ENCODE measurements at regions not wholly inside any gene's neighbourhood (a gene's known extent, or its start where the extent isn't known, plus 50 kb on each side); places are given as distances from the start of the nearest gene placed in this dataset.
"Not testable (repeated sequence)": the region's sequence is repeated elsewhere in the genome, so short reads cannot be mapped to it uniquely, and the experiment has no call there.

DNA sequence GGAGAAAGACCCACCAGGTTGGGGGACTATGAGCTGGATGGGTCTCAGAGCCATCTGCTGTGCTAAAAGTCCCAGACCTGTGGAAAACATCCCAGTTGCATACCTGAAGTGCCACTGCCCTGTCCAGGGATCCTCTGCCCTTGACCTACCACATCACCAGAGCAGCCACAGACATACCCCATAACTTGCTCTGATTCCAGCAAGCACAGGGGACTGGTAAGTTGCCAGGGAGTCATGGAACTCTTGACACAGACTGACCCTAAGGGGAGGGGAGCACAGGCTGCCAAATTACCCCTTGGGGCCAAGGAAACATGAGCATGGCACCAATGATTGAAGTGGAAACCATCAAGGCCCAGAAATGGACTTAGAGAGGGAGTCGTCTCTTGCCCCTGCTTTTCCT, 1335.1 kb upstream of the ALCAM start:
- no peaks in the 10 kb centered on the region for H3K9me3 ChIP-seq (ENCODE audit: low read depth)

DNA sequence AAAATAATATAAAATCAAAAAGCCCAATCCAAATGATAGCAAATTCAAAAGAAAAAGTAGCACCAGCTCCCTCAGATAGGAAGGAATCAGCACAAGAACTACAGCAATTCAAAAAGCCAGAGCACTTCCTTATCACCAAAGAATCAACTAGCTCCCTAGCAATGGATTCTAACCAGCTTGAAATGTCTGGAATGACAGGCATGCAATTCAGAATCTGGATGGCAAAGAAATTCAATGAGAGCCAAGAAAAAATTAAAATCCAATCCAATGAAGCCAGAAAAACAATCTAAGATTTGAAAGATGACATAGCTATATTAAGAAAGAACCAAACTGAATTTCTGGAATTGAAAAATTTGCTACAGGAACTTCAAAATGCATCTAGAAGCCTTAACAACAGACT, 1334.4 kb upstream of the ALCAM start:
- Histone ChIP-seq H3K4me3 (no peak overlapping the region), H3K27ac (no peak overlapping the region), H3K36me3 (replicated peaks; ENCODE audit: insufficient read depth, low read depth) (no peaks in the 10 kb centered on the region), H3K27me3 (no peaks in the 10 kb centered on the region), H2AFZ (no peak overlapping the region), H3K4me2 (no peak overlapping the region), H3K9me2 (replicated peaks; ENCODE audit: insufficient read depth) (no peaks in the 10 kb centered on the region), H3K9me3 (ENCODE audit: low read depth) (no peaks in the 10 kb centered on the region), H3K79me2 (no peaks in the 10 kb centered on the region), H3K4me1 (ENCODE audit: insufficient read depth) (no peaks in the 10 kb centered on the region), H4K20me1 (ENCODE audit: insufficient read depth, poor library complexity, severe bottlenecking) (no peaks in the 10 kb centered on the region)
- no peak for DNase-seq (ENCODE audit: low spot score)
- TF ChIP-seq EZH2 (IDR thresholded peaks at IDR 0.05; ENCODE audit: borderline replicate concordance) (no peak), EZH2phosphoT487 (IDR thresholded peaks at IDR 0.05; ENCODE audit: low read depth, severe bottlenecking, unreplicated experiment) (no peak)
- TF ChIP-seq, protein P1, sequence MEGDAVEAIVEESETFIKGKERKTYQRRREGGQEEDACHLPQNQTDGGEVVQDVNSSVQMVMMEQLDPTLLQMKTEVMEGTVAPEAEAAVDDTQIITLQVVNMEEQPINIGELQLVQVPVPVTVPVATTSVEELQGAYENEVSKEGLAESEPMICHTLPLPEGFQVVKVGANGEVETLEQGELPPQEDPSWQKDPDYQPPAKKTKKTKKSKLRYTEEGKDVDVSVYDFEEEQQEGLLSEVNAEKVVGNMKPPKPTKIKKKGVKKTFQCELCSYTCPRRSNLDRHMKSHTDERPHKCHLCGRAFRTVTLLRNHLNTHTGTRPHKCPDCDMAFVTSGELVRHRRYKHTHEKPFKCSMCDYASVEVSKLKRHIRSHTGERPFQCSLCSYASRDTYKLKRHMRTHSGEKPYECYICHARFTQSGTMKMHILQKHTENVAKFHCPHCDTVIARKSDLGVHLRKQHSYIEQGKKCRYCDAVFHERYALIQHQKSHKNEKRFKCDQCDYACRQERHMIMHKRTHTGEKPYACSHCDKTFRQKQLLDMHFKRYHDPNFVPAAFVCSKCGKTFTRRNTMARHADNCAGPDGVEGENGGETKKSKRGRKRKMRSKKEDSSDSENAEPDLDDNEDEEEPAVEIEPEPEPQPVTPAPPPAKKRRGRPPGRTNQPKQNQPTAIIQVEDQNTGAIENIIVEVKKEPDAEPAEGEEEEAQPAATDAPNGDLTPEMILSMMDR (IDR thresholded peaks at IDR 0.05; ENCODE audit: poor library complexity) = no peak

More for the DNA sequence above, 1335.1 kb upstream of the ALCAM start:
- H3K36me3 ChIP-seq (replicated peaks; ENCODE audit: insufficient read depth, low read depth) = no peaks in the 10 kb centered on the region
- no peaks in the 10 kb centered on the region for H3K27me3 ChIP-seq
- H2AFZ ChIP-seq = no peak overlapping the region
- no peaks in the 10 kb centered on the region for H3K4me1 ChIP-seq (ENCODE audit: insufficient read depth)
- TF ChIP-seq, protein P1 (IDR thresholded peaks at IDR 0.05; ENCODE audit: poor library complexity) = no peak
- TF ChIP-seq EZH2 (IDR thresholded peaks at IDR 0.05; ENCODE audit: borderline replicate concordance) (no peak), EZH2phosphoT487 (IDR thresholded peaks at IDR 0.05; ENCODE audit: low read depth, severe bottlenecking, unreplicated experiment) (no peak)
- WGBS (ENCODE audit: low lambda C conversion rate, missing lambda C conversion rate) = 82% methylated on average over 1 of the region's 1 CpG
- H3K4me2 ChIP-seq = no peak overlapping the region
- H4K20me1 ChIP-seq (ENCODE audit: insufficient read depth, poor library complexity, severe bottlenecking) = no peaks in the 10 kb centered on the region
- H3K4me3 ChIP-seq = no peak overlapping the region
- no peaks in the 10 kb centered on the region for H3K79me2 ChIP-seq
- H3K27ac ChIP-seq = no peak overlapping the region
- DNase-seq (ENCODE audit: low spot score) = no peak
- no peaks in the 10 kb centered on the region for H3K9me2 ChIP-seq (replicated peaks; ENCODE audit: insufficient read depth)

DNA sequence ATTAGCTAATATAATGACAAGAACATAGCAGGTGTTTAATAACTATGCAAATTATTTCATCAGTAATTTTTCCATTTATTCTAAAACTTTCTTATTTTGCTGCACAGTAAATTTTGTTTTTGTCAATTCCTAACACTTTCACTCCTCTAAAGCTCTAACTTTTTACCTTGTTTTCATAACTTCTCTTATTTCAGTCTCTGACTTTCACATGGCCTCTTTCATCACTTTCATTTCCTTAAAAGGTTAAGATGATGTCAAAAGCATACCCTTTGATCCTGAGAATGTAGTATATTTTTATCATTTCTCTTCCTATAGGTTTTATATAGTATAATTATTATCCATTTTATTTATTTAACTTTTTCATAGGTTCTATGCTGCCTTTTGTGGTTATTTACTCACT, 1325.8 kb upstream of the ALCAM start:
- H3K4me1 ChIP-seq (ENCODE audit: insufficient read depth) = no peaks in the 10 kb centered on the region
- no peak for DNase-seq (ENCODE audit: low spot score)
- no peak overlapping the region for H3K4me3 ChIP-seq
- no peaks in the 10 kb centered on the region for H3K27me3 ChIP-seq
- no peaks in the 10 kb centered on the region for H3K9me3 ChIP-seq (ENCODE audit: low read depth)
- H2AFZ ChIP-seq = no peak overlapping the region
- TF ChIP-seq, protein P1 (IDR thresholded peaks at IDR 0.05; ENCODE audit: poor library complexity) = no peak
- TF ChIP-seq EZH2 (IDR thresholded peaks at IDR 0.05; ENCODE audit: borderline replicate concordance) = no peak
- no peak for TF ChIP-seq EZH2phosphoT487 (IDR thresholded peaks at IDR 0.05; ENCODE audit: low read depth, severe bottlenecking, unreplicated experiment)
- no peak overlapping the region for H3K27ac ChIP-seq
- no peaks in the 10 kb centered on the region for H3K9me2 ChIP-seq (replicated peaks; ENCODE audit: insufficient read depth)
- H3K79me2 ChIP-seq = no peaks in the 10 kb centered on the region
- no peaks in the 10 kb centered on the region for H3K36me3 ChIP-seq (replicated peaks; ENCODE audit: insufficient read depth, low read depth)
- H3K4me2 ChIP-seq = no peak overlapping the region
- no peaks in the 10 kb centered on the region for H4K20me1 ChIP-seq (ENCODE audit: insufficient read depth, poor library complexity, severe bottlenecking)

DNA sequence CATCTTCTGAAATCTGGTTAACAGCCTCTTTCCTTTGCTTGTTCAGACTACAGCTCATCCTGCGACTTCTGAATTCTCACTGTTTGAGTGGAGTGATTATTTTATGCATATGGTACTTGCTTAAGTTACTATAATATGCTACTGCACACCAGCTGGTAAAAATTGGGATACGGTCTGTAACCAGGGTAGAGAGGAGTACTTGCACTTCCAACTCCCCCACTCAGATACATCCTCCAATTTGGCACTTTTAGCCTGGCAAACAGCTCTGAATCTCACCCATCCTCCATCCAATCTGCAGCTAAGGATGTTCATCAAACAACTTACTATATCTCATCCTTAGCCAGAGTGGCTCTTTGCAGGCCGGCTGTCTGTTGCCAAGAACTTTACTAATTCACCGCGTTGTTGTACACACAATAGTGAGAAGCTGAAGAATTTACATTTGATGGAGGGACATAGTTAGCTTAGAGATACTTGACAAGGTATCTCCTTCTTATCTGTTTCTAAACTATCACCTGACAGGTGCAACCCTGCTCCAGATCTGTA, 1323.6 kb upstream of the ALCAM start:
- not testable (repeated sequence) for H3K4me2 ChIP-seq; H3K36me3 ChIP-seq (replicated peaks; ENCODE audit: insufficient read depth, low read depth); H3K9me2 ChIP-seq (replicated peaks; ENCODE audit: insufficient read depth); H3K27me3 ChIP-seq; H2AFZ ChIP-seq; H3K27ac ChIP-seq; H4K20me1 ChIP-seq (ENCODE audit: insufficient read depth, poor library complexity, severe bottlenecking); H3K4me1 ChIP-seq (ENCODE audit: insufficient read depth); H3K79me2 ChIP-seq; DNase-seq (ENCODE audit: low spot score); H3K9me3 ChIP-seq (ENCODE audit: low read depth); H3K4me3 ChIP-seq
- 84% methylated on average over 5 of the region's 5 CpGs for WGBS (ENCODE audit: low lambda C conversion rate, missing lambda C conversion rate)
